MG63 (cell line): ENCODE measurements at regions not wholly inside any gene's neighbourhood (a gene's known extent, or its start where the extent isn't known, plus 50 kb on each side); places are given as distances from the start of the nearest gene placed in this dataset.

Experiments used
- DNase-seq: peaks from one replicate; pipeline ENCODE4 v3.0.0-alpha.2; 2020
- H3K27me3 ChIP-seq: fragments of 250-450 bp; sonication (Bioruptor Pico); 2 replicates; pipeline ENCODE4 v1.5.1; 2020; ENCODE audit warnings: mild to moderate bottlenecking, moderate library complexity
- H3K36me3 ChIP-seq: fragments of 250-450 bp; sonication (Bioruptor Pico); 2 replicates; pipeline ENCODE4 v1.5.1; 2020; ENCODE audit warnings: mild to moderate bottlenecking, moderate library complexity
- H3K4me3 ChIP-seq: fragments of 250-450 bp; sonication (Bioruptor Pico); 2 replicates; pipeline ENCODE4 v1.5.1; 2020; ENCODE audit warnings: mild to moderate bottlenecking, moderate library complexity
- H3K9me3 ChIP-seq: fragments of 250-450 bp; sonication (Bioruptor Pico); 2 replicates; pipeline ENCODE4 v1.5.1; 2020; ENCODE audit warnings: mild to moderate bottlenecking, moderate library complexity

- DNase-seq: no peak
- Histone ChIP-seq H3K4me3 (no peak overlapping the region), H3K27me3 (no peaks in the 10 kb centered on the region), H3K9me3 (peaks cover 4% of the 10 kb centered on the region), H3K36me3 (no peaks in the 10 kb centered on the region)
Observed at GRCh38 chr1:55418208-55419000, 203.2 kb upstream of the USP24 start.

DNA sequence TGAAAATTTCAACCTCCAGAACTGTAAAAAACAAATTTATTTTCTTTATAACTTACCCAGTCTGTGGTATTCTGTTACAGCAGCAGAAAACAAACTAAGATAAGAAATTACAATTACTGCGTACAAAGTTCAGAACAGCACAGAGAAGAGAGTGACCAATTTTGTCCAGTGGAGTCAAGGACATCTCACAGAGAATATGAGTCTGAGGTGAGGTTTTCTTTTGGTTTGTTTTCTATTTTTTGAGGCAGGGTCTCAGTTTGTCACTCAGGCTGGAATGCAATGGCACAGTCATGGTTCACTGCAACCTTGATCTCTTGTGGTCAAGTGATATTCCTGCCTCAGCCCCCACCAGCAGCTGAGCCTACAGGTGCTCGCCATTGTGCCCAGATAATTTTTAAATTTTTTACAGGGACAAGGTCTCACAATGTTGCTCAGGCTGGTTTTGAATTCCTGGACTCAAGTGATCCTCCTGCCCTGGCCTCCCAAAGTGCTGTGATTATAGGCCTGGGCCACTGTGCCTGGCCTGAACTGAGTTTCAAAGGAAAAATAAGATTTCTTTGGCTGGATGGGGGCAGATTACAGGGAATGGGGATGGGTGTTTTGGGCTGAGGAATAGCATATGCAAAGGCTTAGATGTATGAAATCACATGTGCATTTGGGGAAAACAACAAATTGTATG is 201.1 kb upstream of the USP24 start:
- H3K9me3 ChIP-seq: no peaks in the 10 kb centered on the region; the same call in none of the 2 replicates
- no peak overlapping the region for H3K4me3 ChIP-seq
- no peak for DNase-seq
- no peaks in the 10 kb centered on the region for H3K36me3 ChIP-seq
- H3K27me3 ChIP-seq: no peaks in the 10 kb centered on the region

DNA sequence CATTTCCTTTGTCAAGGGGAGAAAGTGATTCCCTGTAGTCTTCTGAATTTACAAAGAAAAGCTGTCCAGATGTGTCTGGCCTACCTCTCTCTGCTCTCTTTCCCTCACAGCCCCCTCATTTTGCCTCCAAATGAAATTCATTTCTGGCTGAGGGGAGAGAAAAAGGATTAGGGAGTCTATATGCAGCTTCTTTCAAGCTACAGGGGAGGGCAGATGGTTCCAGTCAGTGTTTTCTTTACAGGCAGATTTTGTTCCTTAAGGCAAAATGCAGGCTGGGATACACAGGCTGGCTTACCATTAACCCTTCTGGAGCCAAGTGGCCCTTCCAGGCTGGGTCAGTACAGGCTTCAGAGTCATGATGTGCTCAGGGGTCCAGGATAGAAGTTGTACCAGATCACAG is 198.1 kb upstream of the USP24 start:
- no peak for DNase-seq
- H3K4me3 ChIP-seq: no peak overlapping the region
- no peaks in the 10 kb centered on the region for H3K27me3 ChIP-seq
- H3K9me3 ChIP-seq: no peaks in the 10 kb centered on the region; the same call in none of the 2 replicates
- H3K36me3 ChIP-seq: no peaks in the 10 kb centered on the region

DNA sequence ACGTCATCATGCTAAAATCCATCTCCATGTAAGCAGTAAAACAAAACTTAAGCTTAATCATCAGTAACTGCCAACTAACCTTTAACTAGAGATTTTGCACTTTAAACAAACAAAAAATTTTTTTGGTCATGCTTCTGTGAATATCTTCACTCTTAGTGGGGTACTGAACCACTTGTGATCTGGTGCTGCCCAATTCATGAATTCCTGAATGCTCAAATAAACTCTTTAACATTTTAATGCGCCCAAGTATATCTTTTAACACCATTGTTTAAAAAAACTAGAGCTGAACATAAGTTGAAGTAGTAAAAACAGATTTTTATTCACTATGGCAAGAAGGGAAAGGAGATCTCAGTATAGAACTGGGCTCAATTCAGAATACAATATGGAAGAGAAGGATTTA is 196.9 kb upstream of the USP24 start:
- H3K4me3 ChIP-seq: no peak overlapping the region
- no peaks in the 10 kb centered on the region for H3K27me3 ChIP-seq
- H3K9me3 ChIP-seq: no peaks in the 10 kb centered on the region; the same call in none of the 2 replicates
- no peaks in the 10 kb centered on the region for H3K36me3 ChIP-seq
- no peak for DNase-seq

GRCh38 chr1:55402671-55403464 is 187.7 kb upstream of the USP24 start:
- no peaks in the 10 kb centered on the region for H3K36me3 ChIP-seq
- no peak overlapping the region for H3K4me3 ChIP-seq
- DNase-seq: peak; percentile 29
- peaks cover 2% of the 10 kb centered on the region; the same call in 1 of the 2 replicates for H3K9me3 ChIP-seq
- H3K27me3 ChIP-seq: no peaks in the 10 kb centered on the region

DNA sequence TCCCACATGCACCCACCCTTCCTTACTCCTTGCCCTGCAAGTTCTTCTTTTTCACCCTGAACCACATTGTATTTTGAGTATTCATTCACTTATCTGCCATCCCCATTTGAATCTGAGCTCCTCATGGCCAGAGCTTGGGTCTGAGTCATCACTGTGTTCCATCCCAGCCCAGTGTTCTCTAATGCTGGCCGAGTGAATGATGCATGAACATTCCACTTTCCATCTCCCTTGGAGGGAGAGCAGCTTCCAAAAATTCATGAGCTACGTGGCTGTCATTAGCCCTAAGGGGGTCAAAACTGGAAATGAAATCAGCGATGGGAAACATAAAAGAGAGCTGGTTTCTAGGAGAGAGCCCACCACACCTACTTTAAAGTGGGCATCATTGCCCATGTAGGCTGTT is 187.0 kb upstream of the USP24 start:
- Histone ChIP-seq H3K27me3 (no peaks in the 10 kb centered on the region), H3K9me3 (peaks cover 2% of the 10 kb centered on the region; the same call in 1 of the 2 replicates), H3K36me3 (no peaks in the 10 kb centered on the region), H3K4me3 (no peak overlapping the region)
- peak; percentile 77 for DNase-seq

DNA sequence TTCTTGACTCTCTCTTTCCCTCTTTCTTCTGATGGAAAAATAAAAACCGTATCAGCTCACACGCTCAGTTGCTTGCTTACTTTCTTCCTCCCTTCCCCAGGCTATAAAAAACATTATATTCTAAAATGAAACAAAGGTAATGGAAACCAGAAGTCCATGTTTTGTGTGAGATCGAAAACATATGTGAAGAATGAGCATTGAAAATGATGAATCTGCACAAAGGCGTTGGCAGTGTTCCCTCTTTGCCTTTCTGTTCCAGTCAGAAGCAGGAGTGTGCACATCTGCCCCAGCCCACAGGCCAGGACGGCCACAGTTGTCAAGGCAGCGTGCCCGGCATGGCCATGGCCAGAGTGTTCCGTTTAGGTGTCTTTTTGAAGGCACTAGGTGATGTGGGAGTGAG is 185.3 kb upstream of the USP24 start:
- Histone ChIP-seq H3K36me3 (no peaks in the 10 kb centered on the region), H3K9me3 (peaks cover 2% of the 10 kb centered on the region; the same call in 1 of the 2 replicates), H3K4me3 (no peak overlapping the region), H3K27me3 (no peaks in the 10 kb centered on the region)
- no peak for DNase-seq

DNA sequence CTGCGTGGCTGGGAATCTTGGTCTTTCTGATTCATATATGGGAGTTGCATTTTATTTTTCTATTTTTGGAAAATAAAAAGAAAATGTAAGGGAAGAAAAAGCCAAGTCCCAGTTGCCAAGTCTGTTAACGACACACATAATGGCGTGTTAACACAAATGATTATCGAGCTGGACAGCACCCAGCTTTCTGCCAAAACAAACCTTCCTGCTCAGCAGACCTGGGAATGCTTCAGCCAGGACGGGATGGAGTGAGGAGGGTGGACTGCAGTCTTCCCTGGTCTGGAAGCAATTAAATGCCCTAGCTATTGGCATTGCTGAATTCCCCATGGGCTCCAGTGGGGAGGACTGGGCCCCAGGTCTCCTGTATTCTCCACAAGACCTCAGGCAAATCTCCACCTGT is 184.2 kb upstream of the USP24 start:
- peaks cover 6% of the 10 kb centered on the region for H3K9me3 ChIP-seq
- H3K36me3 ChIP-seq: no peaks in the 10 kb centered on the region
- DNase-seq: no peak
- H3K4me3 ChIP-seq: no peak overlapping the region
- no peaks in the 10 kb centered on the region for H3K27me3 ChIP-seq

- Histone ChIP-seq H3K9me3 (peaks cover 12% of the 10 kb centered on the region), H3K36me3 (no peaks in the 10 kb centered on the region), H3K4me3 (no peak overlapping the region), H3K27me3 (no peaks in the 10 kb centered on the region)
- DNase-seq: no peak
Observed at GRCh38 chr1:55396381-55396891, 181.3 kb upstream of the USP24 start.

DNA sequence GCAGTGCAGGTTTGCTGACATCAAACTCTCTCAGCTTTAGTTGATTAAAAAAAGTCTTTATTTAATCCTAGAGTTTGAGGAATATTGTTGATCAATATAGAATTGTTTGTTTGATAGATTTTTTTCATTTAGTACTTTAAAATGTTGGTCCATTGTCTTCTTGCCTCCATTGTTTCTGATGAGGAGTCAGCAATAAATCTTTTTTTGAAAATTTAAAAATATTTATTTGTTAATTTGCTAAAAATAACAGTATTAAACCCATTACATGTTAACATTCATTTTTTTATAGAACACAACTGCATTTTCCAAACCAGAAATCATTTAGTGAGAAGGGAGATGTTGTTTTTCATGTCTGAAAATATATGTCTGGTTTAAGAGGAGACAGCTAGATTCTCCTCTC is 173.8 kb upstream of the USP24 start:
- H3K4me3 ChIP-seq: no peak overlapping the region
- H3K36me3 ChIP-seq: no peaks in the 10 kb centered on the region
- DNase-seq: no peak
- no peaks in the 10 kb centered on the region for H3K27me3 ChIP-seq
- peaks cover 21% of the 10 kb centered on the region for H3K9me3 ChIP-seq

DNA sequence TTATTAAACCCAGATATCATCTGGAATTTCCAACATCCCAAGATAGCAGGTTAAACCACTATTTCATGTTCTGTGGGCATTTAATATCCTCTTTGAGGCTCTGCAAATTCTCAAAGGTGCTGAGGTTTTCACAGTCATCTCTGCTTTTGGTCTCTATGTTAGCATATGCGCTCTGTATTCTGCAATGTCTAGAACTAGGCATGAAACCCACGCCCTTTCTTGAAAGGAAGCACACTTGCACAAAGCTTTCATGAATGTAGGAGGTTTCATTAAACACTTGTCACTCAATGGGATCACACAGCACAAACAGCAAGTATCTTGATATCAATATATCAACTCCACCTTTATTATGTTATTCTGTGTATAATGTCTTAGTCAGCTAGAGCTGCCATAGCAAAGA is 172.0 kb upstream of the USP24 start:
- no peak for DNase-seq
- Histone ChIP-seq H3K27me3 (no peaks in the 10 kb centered on the region), H3K36me3 (no peaks in the 10 kb centered on the region)

DNA sequence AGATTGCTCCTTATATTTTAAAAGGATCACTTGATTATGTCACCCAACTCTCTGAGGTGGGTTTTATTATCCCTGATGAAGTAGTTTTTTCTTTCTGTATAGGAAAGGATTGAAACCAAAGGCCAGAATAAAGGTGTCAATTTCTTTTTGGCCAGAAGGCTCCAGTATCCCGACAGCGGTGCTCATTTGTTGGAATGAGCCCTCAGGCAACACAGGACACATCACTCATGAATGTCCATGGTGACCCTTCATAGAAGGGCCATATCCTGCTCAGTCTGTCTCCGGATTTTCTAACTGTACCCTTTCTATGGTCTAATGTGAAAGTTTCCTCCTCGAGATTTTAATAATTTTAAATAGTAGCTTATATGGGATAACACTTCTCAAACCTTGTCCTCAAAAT is 171.3 kb upstream of the USP24 start:
- no peak overlapping the region for H3K4me3 ChIP-seq
- DNase-seq: no peak
- no peaks in the 10 kb centered on the region for H3K27me3 ChIP-seq
- H3K9me3 ChIP-seq: peaks cover 19% of the 10 kb centered on the region
- H3K36me3 ChIP-seq: no peaks in the 10 kb centered on the region

More for the DNA sequence above, 172.0 kb upstream of the USP24 start:
- Histone ChIP-seq H3K4me3 (no peak overlapping the region), H3K9me3 (peaks cover 19% of the 10 kb centered on the region)

GRCh38 chr1:55385402-55386018 is 170.3 kb upstream of the USP24 start:
- no peaks in the 10 kb centered on the region for H3K36me3 ChIP-seq
- no peak for DNase-seq
- no peak overlapping the region for H3K4me3 ChIP-seq
- peaks cover 17% of the 10 kb centered on the region for H3K9me3 ChIP-seq
- H3K27me3 ChIP-seq: no peaks in the 10 kb centered on the region

- H3K36me3 ChIP-seq: no peaks in the 10 kb centered on the region
- H3K4me3 ChIP-seq: no peak overlapping the region
- DNase-seq: no peak
- peaks cover 15% of the 10 kb centered on the region for H3K9me3 ChIP-seq
- H3K27me3 ChIP-seq: no peaks in the 10 kb centered on the region
Observed at GRCh38 chr1:55384637-55385036, 169.5 kb upstream of the USP24 start.

DNA sequence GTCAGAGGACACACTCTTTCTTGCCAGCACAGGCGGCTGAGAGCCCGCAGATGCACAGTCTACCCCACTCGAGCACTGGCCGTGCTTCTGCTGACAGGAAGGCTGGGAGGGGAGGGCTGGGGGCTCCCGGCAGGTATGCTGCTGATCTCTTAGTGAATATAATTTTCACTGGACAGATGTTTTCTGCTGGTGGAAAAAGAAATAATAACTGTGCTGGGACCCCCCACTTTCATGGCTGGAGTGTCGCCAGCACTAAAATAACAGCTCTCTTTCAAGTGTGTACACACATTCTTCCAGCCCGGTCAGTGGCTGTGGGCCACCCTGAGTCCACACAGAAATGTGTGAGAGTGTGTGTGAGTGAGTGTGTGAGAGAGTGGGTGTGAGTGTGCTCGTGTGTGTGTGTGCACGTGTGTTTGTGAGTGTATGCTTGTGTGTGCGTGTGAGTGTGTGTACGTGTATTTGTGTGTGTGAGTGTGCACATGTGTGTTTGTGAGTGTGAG is 167.7 kb upstream of the USP24 start:
- H3K36me3 ChIP-seq: no peaks in the 10 kb centered on the region
- H3K27me3 ChIP-seq: no peaks in the 10 kb centered on the region
- H3K4me3 ChIP-seq: no peak overlapping the region
- DNase-seq: no peak
- H3K9me3 ChIP-seq: peaks cover under 1% of the 10 kb centered on the region; the same call in 1 of the 2 replicates

DNA sequence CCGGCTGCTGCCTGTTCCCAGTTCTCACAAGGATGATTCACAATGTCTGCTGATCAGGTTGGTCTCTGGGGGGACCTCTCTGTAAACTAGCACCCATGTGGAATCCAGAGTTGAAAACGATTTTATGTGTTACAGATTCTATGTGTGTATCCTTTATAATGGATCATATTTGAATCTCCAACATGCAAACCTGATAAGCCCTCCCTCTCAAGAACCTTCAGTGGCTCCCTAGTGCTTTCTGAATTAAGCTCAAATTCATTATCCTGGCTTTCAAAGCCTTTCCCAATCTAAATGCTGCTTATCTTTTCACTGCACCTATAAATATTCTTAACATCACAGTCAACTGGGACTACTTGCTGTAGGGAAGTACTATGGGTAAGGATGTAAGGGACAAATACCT is 166.8 kb upstream of the USP24 start:
- Histone ChIP-seq H3K36me3 (no peaks in the 10 kb centered on the region), H3K27me3 (no peaks in the 10 kb centered on the region), H3K9me3 (no peaks in the 10 kb centered on the region), H3K4me3 (no peak overlapping the region)
- no peak for DNase-seq
